ENCODE measurements at regions not wholly inside any gene's neighbourhood (a gene's known extent, or its start where the extent isn't known, plus 50 kb on each side); places are given as distances from the start of the nearest gene placed in this dataset.
A peak's percentile ranks its signal among the peaks of the same experiment; 100 is the strongest.

DNA sequence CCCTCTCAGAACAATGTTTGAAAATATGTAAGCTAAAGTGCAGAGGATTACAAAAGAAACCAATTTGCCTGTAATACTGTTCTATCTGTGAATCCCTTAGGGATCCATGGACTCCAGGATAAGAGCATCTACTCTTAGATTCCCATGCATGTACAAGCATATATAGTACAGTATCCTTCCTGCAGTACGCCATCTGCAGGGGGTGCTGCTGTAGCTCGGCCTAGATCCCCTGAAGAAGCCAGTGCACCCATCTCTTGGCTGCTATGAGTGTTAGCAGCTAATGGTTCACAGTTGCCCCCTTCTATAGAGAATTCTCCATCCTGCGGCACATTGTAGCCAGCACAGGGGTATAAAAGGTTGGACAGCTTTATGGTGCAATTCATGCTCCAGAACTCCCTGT is 61.8 kb upstream of the SLC30A5 start:
- no peak for DNase-seq (ENCODE audit: low read depth)
- H3K4me3 ChIP-seq (ENCODE audit: control insufficient read depth, low read depth, low read length), result no peak overlapping the region
- TF ChIP-seq, protein P1, sequence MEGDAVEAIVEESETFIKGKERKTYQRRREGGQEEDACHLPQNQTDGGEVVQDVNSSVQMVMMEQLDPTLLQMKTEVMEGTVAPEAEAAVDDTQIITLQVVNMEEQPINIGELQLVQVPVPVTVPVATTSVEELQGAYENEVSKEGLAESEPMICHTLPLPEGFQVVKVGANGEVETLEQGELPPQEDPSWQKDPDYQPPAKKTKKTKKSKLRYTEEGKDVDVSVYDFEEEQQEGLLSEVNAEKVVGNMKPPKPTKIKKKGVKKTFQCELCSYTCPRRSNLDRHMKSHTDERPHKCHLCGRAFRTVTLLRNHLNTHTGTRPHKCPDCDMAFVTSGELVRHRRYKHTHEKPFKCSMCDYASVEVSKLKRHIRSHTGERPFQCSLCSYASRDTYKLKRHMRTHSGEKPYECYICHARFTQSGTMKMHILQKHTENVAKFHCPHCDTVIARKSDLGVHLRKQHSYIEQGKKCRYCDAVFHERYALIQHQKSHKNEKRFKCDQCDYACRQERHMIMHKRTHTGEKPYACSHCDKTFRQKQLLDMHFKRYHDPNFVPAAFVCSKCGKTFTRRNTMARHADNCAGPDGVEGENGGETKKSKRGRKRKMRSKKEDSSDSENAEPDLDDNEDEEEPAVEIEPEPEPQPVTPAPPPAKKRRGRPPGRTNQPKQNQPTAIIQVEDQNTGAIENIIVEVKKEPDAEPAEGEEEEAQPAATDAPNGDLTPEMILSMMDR (conservative IDR thresholded peaks at IDR 0.05; ENCODE audit: control insufficient read depth, insufficient read depth, low read depth, low read length), result peak; percentile 13

DNA sequence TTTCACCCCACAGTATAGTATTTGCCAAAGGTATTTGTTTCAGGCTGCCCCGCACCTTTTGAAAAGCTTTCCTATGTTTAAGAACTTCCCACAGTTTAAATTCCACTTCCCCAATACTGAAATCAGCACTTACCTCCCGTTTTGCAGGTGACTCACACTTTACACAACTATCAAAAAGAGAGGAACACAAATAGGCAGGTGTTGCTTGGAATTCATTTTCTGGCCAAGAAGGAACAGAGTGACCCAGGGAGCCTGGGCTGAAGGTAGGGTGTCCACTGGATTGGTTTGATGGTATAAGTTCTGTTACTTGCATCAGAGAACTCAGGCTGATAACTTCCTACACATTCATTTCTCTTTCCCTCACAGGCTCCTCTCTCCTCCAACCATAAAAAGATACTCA is 60.1 kb upstream of the SLC30A5 start:
- no peak overlapping the region for H3K4me3 ChIP-seq (ENCODE audit: control insufficient read depth, low read depth, low read length)
- no peak for DNase-seq (ENCODE audit: low read depth)
- TF ChIP-seq, protein P1 (conservative IDR thresholded peaks at IDR 0.05; ENCODE audit: control insufficient read depth, insufficient read depth, low read depth, low read length), result no peak

DNA sequence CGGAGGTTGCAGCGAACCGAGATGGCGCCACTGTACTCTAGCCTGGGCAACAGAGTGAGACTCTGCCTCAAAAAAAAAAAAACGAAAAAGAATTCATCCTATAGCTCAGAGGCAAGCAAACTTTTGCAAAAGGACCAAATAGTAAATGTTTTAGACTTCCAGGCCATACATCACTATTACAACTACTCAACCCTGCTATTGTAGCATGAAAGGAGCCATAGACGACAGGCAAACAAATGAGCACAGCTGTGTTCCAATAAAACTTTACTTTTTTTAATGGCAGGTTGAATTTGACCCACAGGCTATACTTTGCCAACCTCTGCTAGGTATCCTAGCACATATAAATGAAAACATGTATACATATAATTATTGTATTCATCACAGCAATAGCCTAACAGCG is 58.9 kb upstream of the SLC30A5 start:
- TF ChIP-seq, protein P1 (conservative IDR thresholded peaks at IDR 0.05; ENCODE audit: control insufficient read depth, insufficient read depth, low read depth, low read length), result no peak
- no peak overlapping the region for H3K4me3 ChIP-seq (ENCODE audit: control insufficient read depth, low read depth, low read length)
- no peak for DNase-seq (ENCODE audit: low read depth)

DNA sequence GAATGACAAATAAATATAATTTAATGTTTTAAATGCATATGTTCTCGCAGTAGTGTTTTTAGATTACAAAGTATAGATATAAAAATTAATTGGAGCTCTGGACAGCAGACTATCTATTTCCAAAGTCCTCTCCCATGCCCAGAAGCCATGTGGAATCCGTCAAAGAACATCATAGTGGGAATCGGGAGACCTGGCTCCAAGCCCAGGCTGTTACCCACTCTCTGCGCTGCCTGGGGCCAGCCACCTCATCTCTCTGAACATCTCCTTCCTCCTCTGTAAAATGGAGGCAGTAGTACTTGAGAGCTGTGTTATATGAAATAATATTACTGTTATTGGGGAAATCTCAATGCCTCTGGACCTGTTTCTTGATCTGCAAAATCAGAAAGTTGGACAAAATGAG is 58.1 kb upstream of the SLC30A5 start:
- TF ChIP-seq, protein P1 (conservative IDR thresholded peaks at IDR 0.05; ENCODE audit: control insufficient read depth, insufficient read depth, low read depth, low read length), result no peak
- peak; percentile 32 for DNase-seq (ENCODE audit: low read depth)
- H3K4me3 ChIP-seq (ENCODE audit: control insufficient read depth, low read depth, low read length), result no peak overlapping the region

DNA sequence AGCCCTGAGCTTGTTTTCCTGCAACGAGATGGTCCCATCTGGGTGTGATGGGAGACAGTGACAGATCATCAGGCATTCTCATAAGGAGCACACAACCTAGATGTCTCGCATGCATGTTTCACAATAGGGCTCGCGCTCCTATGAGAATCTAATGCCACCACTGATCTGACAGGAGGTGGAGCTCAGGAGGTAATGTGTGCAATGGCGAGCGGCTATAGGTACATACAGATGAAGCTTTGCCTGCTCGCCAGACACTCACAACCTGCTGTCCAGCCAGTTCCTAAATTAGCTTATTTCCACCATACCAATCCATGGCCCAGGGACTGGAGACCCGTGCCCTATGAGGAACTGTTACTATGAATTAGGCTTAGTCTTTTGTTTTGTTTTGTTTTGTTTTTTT is 55.3 kb upstream of the SLC30A5 start:
- no peak overlapping the region for H3K4me3 ChIP-seq (ENCODE audit: control insufficient read depth, low read depth, low read length)
- TF ChIP-seq, protein P1 (conservative IDR thresholded peaks at IDR 0.05; ENCODE audit: control insufficient read depth, insufficient read depth, low read depth, low read length), result no peak

DNA sequence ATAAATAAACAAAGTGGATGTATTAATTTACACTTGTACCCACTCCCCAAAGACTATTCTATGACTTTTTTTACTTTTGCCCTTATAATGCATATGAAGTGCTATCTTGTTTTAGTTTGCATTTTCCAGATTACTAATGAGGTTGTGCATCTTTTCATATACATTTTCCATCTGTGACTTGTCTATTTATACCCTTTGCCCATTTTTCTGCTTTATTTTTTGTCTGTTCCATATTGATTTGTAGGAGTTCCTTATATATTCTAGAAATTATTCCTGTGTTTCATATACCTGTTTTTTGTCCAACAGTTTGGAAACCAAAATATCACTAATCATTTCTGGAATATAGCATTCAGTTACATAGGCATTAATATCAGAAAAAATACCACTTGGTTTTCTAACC is 54.0 kb upstream of the SLC30A5 start:
- no peak for DNase-seq (ENCODE audit: low read depth)
- no peak overlapping the region for H3K4me3 ChIP-seq (ENCODE audit: control insufficient read depth, low read depth, low read length)
- TF ChIP-seq, protein P1 (conservative IDR thresholded peaks at IDR 0.05; ENCODE audit: control insufficient read depth, insufficient read depth, low read depth, low read length), result no peak

More for the DNA sequence above, 55.3 kb upstream of the SLC30A5 start:
- no peak for DNase-seq (ENCODE audit: low read depth)

DNA sequence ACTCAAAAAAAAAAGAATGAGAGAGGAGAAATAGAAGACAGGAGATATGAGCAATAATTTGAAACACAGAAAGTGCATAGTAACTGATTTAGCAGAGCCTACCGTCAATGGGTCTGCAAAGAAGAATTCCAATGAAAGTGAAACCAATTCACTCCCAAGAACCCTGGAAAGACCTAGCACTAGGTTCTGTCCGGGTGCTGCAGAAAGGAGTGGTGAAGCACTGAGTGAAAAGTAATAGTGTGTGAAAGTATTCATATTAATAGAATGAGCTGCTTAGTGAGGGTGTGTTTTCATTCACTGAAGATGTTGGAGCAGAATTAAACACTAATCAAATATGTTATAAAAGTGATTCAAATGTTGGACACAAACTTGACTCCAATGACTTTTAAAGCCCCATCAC is 51.3 kb upstream of the SLC30A5 start:
- no peak overlapping the region for H3K4me3 ChIP-seq (ENCODE audit: control insufficient read depth, low read depth, low read length)
- DNase-seq (ENCODE audit: low read depth), result no peak
- TF ChIP-seq, protein P1 (conservative IDR thresholded peaks at IDR 0.05; ENCODE audit: control insufficient read depth, insufficient read depth, low read depth, low read length), result no peak
